Sigmoid colon (tissue), 6 donors: ENCODE measurements at regions not wholly inside any gene's neighbourhood (a gene's known extent, or its start where the extent isn't known, plus 50 kb on each side); places are given as distances from the start of the nearest gene placed in this dataset.

Source experiments
- DNase-seq: peaks from one replicate; pipeline ENCODE4 v3.0.0-alpha.2; 2019
- H3K27ac ChIP-seq, 4 donors: fragments of 200-600 bp; sonication (generic); one replicate each; pipeline ENCODE4 v1.5.1; 2016 to 2019; ENCODE audit warnings: mild to moderate bottlenecking in 1 of 4
- H3K27me3 ChIP-seq, 3 donors: fragments of 200-600 bp; sonication (generic); one replicate each; pipeline ENCODE4 v1.5.1; 2019; ENCODE audit warnings: mild to moderate bottlenecking in 1 of 3
- H3K36me3 ChIP-seq, 4 donors: fragments of 200-600 bp; sonication (generic); one replicate each; pipeline ENCODE4 v1.5.1; 2016 to 2019
- H3K4me1 ChIP-seq, 4 donors: fragments of 200-600 bp; sonication (generic); one replicate each; pipeline ENCODE4 v1.5.1; 2017 to 2019
- H3K4me3 ChIP-seq, 4 donors: fragments of 200-600 bp; sonication (generic); one replicate each; pipeline ENCODE4 v1.5.1; 2017 to 2019; ENCODE audit warnings: mild to moderate bottlenecking in 2 of 4, moderate library complexity in 1 of 4
- H3K9me3 ChIP-seq, 4 donors: fragments of 200-600 bp in 3 of 4; sonication (generic) in 3 of 4; one replicate each; pipeline versions ENCODE4 v1.5.1 to v1.6.1; 2013 to 2019
- EP300 ChIP-seq, 4 donors: sonication (generic); formaldehyde crosslinking; IDR thresholded peaks; one replicate each; pipeline ENCODE4 v1.6.1; 2017; ENCODE audit warnings: antibody characterized with exemption in 4 of 4
- POLR2A ChIP-seq, 2 donors: fragments of 450-650 bp; IDR thresholded peaks; one replicate each; pipeline ENCODE4 v1.6.1; 2016; ENCODE audit warnings: antibody characterized with exemption in 2 of 2, mild to moderate bottlenecking in 2 of 2, moderate library complexity in 2 of 2
- POLR2AphosphoS5 ChIP-seq, 4 donors: sonication (generic); formaldehyde crosslinking; IDR thresholded peaks; one replicate each; pipeline ENCODE4 v1.6.1; 2017; ENCODE audit warnings: antibody characterized with exemption in 4 of 4
- WGBS, 2 donors: extraction: QIAGEN DNeasy Blood & Tissue Kit; methylation state at CpG; one replicate each; pipeline ENCODE4 v1.1.7; 2013; 5-methylcytosine and 5-hydroxymethylcytosine counted together
- intact Hi-C: fragments of 100-400 bp; cut with DNase I; formaldehyde crosslinking; loops from one replicate; pipeline ENCODE4 v1.15.1; 2023
- TF ChIP-seq, protein P1 (sequence below), 4 experiments: fragments of 450-650 bp in 3 of 4; fragments of 200-600 bp in 1 of 4; IDR thresholded peaks; one replicate each; pipeline ENCODE4 v1.5.1; 2016 to 2019; ENCODE audit warnings: antibody characterized with exemption in 4 of 4, mild to moderate bottlenecking in 3 of 4, moderate library complexity in 2 of 4
- donor health status: healthy with polysubstance abuse.
- donor health status: healthy.

DNA sequence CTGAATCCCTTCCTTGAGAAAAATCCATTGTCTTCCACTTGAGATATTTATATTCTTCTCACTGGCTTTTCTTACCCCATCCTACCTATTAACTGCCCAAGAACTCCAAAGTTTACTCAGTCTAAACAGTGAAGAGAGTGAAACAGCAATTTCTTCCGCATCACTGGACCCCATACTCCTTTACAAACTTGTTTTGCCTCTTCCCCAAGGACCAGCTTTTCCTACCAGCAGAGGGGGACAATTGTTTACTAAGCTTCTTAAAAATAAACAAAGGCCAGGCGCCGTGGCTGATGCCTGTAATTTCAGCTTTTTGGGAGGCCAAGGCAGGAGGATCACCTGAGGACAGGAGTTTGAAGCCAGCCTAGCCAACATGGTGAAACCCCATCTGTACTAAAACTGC, 52.0 kb downstream of the LRATD1 start:
- no peak for DNase-seq
- H3K4me3 ChIP-seq = no peak overlapping the region
- H3K27ac ChIP-seq = no peak overlapping the region
- intact Hi-C loops = no loop called here
- H3K36me3 ChIP-seq = no peaks in the 10 kb centered on the region
- WGBS, 2 donors = 78 to 79% methylated on average over 3 of the region's 3 CpGs
- TF ChIP-seq, protein P1, sequence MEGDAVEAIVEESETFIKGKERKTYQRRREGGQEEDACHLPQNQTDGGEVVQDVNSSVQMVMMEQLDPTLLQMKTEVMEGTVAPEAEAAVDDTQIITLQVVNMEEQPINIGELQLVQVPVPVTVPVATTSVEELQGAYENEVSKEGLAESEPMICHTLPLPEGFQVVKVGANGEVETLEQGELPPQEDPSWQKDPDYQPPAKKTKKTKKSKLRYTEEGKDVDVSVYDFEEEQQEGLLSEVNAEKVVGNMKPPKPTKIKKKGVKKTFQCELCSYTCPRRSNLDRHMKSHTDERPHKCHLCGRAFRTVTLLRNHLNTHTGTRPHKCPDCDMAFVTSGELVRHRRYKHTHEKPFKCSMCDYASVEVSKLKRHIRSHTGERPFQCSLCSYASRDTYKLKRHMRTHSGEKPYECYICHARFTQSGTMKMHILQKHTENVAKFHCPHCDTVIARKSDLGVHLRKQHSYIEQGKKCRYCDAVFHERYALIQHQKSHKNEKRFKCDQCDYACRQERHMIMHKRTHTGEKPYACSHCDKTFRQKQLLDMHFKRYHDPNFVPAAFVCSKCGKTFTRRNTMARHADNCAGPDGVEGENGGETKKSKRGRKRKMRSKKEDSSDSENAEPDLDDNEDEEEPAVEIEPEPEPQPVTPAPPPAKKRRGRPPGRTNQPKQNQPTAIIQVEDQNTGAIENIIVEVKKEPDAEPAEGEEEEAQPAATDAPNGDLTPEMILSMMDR (IDR thresholded peaks at IDR 0.05) = no peak
- TF ChIP-seq POLR2AphosphoS5 (IDR thresholded peaks at IDR 0.05) (no peak), POLR2A (IDR thresholded peaks at IDR 0.05) (no peak), EP300 (IDR thresholded peaks at IDR 0.05) (no peak)
- no peaks in the 10 kb centered on the region for H3K4me1 ChIP-seq
- H3K9me3 ChIP-seq = no peaks in the 10 kb centered on the region
- H3K27me3 ChIP-seq = no peaks in the 10 kb centered on the region

DNA sequence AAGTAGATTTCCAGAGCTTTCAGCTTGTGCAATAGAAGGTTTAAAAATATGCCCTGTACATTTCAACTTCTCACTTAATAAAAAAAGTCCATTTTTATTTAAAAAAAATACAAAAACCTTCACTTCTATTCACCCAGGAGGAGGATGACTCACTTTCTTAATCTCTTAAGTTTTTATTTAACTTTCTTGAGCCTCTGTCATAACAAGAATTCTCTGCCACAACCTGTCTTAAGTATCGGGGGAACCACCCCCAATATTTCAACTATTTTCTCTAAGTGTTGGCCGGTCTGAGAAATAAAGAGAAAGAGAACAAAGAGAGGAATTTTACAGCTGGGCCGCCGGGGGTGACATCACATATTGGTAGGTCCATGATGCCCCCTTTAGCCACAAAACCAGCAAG, 58.4 kb downstream of the LRATD1 start:
- 94 to 96% methylated on average over 4 of the region's 4 CpGs for WGBS, 2 donors
- TF ChIP-seq POLR2AphosphoS5 (IDR thresholded peaks at IDR 0.05) (no peak), EP300 (IDR thresholded peaks at IDR 0.05) (no peak), POLR2A (IDR thresholded peaks at IDR 0.05) (no peak)
- TF ChIP-seq, protein P1 (IDR thresholded peaks at IDR 0.05) = no peak

DNA sequence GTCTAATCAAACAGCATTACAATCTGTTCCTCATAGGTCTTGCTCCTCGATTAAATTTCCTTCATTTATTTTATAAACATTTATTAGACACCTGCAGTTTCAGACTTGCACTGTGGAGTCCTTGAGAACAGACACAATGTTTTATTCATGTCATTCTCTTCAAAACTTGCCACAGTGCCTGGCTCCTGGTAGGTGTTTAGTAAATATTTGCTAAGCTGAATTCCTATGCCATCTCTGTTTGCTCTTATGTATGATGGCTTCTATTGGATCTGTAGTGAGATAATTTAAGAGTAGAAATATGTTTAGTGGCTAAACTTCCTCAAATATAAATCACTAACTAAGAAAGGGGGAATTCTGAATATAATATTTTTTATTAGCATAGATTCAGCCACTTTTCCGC, 61.4 kb downstream of the LRATD1 start:
- Histone ChIP-seq H3K4me3 (no peak overlapping the region), H3K36me3 (no peaks in the 10 kb centered on the region), H3K4me1 (no peaks in the 10 kb centered on the region), H3K9me3 (no peaks in the 10 kb centered on the region), H3K27me3 (no peaks in the 10 kb centered on the region), H3K27ac (no peak overlapping the region)
- TF ChIP-seq, protein P1 (IDR thresholded peaks at IDR 0.05) = no peak
- TF ChIP-seq EP300 (IDR thresholded peaks at IDR 0.05) = no peak
- TF ChIP-seq POLR2AphosphoS5 (IDR thresholded peaks at IDR 0.05) = no peak
- TF ChIP-seq POLR2A (IDR thresholded peaks at IDR 0.05) = no peak
- DNase-seq = no peak
- intact Hi-C loops = no loop called here
- WGBS, 2 donors = 54 to 76% methylated on average over 2 of the region's 2 CpGs

More for the DNA sequence above, 58.4 kb downstream of the LRATD1 start:
- Histone ChIP-seq H3K9me3 (no peaks in the 10 kb centered on the region), H3K27ac (no peak overlapping the region), H3K36me3 (no peaks in the 10 kb centered on the region), H3K4me3 (no peak overlapping the region), H3K27me3 (no peaks in the 10 kb centered on the region), H3K4me1 (no peaks in the 10 kb centered on the region)
- intact Hi-C loops = no loop called here
- no peak for DNase-seq

DNA sequence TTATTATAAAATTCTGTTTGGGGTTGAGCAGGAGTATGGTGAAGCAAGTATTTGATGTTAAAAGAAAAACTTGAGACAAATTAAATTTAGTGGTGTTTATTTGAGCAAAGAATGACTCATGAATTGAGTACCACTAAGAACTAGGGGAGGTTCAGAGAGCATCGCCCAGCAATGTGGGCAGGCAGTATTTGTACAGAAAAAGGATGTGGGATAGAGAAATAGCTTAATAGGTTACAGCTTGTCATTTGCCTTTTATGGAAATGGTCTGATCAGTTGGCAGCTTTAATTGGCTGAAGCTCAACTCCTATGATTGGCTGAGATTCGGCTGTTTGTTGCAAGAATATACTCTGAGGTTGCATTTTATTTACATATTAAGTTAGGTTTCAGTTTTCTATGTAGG, 68.2 kb downstream of the LRATD1 start:
- H3K4me1 ChIP-seq = no peaks in the 10 kb centered on the region
- H3K4me3 ChIP-seq = no peak overlapping the region
- H3K27me3 ChIP-seq = no peaks in the 10 kb centered on the region
- TF ChIP-seq POLR2AphosphoS5 (IDR thresholded peaks at IDR 0.05) = no peak
- TF ChIP-seq EP300 (IDR thresholded peaks at IDR 0.05) = no peak
- TF ChIP-seq, protein P1 (IDR thresholded peaks at IDR 0.05) = no peak
- TF ChIP-seq POLR2A (IDR thresholded peaks at IDR 0.05) = no peak
- DNase-seq = no peak
- 83 to 85% methylated on average over 2 of the region's 2 CpGs for WGBS, 2 donors
- H3K27ac ChIP-seq = no peak overlapping the region
- H3K36me3 ChIP-seq = no peaks in the 10 kb centered on the region
- intact Hi-C loops = no loop called here
- H3K9me3 ChIP-seq = no peaks in the 10 kb centered on the region

DNA sequence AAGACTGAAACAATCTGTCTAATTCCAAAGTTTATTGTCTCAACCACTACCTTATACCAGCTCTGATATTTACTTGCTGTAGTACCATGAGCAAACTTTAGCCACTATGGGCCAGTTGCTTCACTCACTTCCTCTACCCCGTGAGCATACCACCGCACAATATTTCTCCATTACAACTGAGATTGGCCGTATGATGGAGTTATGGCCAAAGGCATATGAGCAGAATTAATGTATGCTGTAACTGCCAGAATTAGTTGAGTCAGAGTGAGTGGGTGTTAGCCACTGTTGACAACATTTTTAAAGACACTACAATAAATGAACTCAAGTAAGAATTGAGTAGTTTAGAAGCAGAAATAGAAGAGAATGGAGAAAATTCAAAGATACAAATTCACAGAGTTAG, 69.7 kb downstream of the LRATD1 start:
- intact Hi-C loops = no loop called here
- Histone ChIP-seq H3K27ac (no peak overlapping the region), H3K4me3 (no peak overlapping the region), H3K36me3 (no peaks in the 10 kb centered on the region), H3K4me1 (no peaks in the 10 kb centered on the region), H3K9me3 (no peaks in the 10 kb centered on the region), H3K27me3 (no peaks in the 10 kb centered on the region)
- TF ChIP-seq, protein P1 (IDR thresholded peaks at IDR 0.05) = no peak
- TF ChIP-seq POLR2A (IDR thresholded peaks at IDR 0.05) = no peak
- no peak for TF ChIP-seq POLR2AphosphoS5 (IDR thresholded peaks at IDR 0.05)
- TF ChIP-seq EP300 (IDR thresholded peaks at IDR 0.05) = no peak
- no peak for DNase-seq
- WGBS, 2 donors = 89 to 92% methylated on average over 3 of the region's 3 CpGs
